Mucosa of descending colon (tissue), 3 donors: ENCODE measurements at regions not wholly inside any gene's neighbourhood (a gene's known extent, or its start where the extent isn't known, plus 50 kb on each side); places are given as distances from the start of the nearest gene placed in this dataset.

Experiments
- ATAC-seq: fragments of 200-7000 bp; cut with Tn5 transposase; one replicate; pipeline ENCODE4 v1.9.1; 2020; ENCODE audit warnings: mild to moderate bottlenecking, moderate library complexity
- DNase-seq, 3 donors: peaks; one replicate each; pipeline ENCODE4 v3.0.0-alpha.2; 2020
- H3K36me3 ChIP-seq: fragments of 200-600 bp; one replicate; pipeline ENCODE4 v1.8.0; 2021; ENCODE audit warnings: low read depth, mild to moderate bottlenecking
- H3K4me1 ChIP-seq: fragments of 200-600 bp; one replicate; pipeline ENCODE4 v1.8.0; 2021; ENCODE audit warnings: low read depth, mild to moderate bottlenecking
- H3K4me3 ChIP-seq: fragments of 200-600 bp; one replicate; pipeline ENCODE4 v1.8.0; 2021; ENCODE audit warnings: mild to moderate bottlenecking
- H3K9me3 ChIP-seq: fragments of 200-600 bp; one replicate; pipeline ENCODE4 v1.8.0; 2021; ENCODE audit warnings: mild to moderate bottlenecking
- intact Hi-C, 2 donors: fragments of 100-400 bp; cut with DNase I in 1 of 2; cut with micrococcal nuclease in 1 of 2; formaldehyde crosslinking; loops; one replicate each; pipeline versions ENCODE4 v1.11.0 to v1.11.1; 2022; cut with DNase I, micrococcal nuclease
- TF ChIP-seq, protein P1 (sequence below): fragments of 200-600 bp; IDR thresholded peaks from one replicate; pipeline ENCODE4 v1.8.0; 2022; ENCODE audit warnings: antibody characterized with exemption, mild to moderate bottlenecking
- donor health status: DM: no; HTN: no; CAD: no; lungs with moderate emphysema.
- donor health status: DM: no; HTN: no; CAD: no.
- donor health status: DM: no; HTN: yes; CAD: no.

DNA sequence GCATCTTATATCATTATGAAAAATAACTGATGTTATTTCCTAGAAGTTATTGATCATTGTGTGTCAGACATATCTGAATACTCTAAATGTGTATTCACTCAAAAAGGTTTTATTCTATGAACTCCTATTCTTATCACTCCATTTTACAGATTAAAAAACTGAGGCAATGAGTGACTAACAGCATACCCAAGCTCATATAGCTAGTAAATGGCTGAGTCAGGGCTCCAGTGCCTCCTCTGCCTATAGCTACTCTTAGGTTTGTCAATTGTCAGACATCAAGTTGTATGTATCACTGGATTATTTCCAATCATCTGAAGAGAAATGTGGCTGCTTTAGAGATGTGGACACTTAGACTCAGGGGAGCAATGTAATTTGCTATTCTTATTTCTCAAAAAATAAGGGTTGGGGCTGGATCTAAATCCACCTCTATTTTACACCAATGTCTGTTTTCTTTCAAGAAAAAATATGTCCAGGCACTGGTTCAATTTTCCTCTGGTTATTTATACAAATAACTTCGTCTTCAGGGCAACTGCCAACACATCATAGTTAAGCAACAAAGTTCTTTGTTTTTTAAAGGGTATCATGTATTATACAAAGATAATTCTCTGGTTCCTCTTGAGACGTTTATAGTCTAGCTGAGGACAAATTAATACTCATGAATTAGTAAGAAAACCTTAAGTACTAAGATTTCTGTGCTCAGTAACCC is 328.9 kb upstream of the MAF start:
- no peak overlapping the region for H3K4me3 ChIP-seq
- TF ChIP-seq, protein P1, sequence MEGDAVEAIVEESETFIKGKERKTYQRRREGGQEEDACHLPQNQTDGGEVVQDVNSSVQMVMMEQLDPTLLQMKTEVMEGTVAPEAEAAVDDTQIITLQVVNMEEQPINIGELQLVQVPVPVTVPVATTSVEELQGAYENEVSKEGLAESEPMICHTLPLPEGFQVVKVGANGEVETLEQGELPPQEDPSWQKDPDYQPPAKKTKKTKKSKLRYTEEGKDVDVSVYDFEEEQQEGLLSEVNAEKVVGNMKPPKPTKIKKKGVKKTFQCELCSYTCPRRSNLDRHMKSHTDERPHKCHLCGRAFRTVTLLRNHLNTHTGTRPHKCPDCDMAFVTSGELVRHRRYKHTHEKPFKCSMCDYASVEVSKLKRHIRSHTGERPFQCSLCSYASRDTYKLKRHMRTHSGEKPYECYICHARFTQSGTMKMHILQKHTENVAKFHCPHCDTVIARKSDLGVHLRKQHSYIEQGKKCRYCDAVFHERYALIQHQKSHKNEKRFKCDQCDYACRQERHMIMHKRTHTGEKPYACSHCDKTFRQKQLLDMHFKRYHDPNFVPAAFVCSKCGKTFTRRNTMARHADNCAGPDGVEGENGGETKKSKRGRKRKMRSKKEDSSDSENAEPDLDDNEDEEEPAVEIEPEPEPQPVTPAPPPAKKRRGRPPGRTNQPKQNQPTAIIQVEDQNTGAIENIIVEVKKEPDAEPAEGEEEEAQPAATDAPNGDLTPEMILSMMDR: no peak
- H3K36me3 ChIP-seq: no peaks in the 10 kb centered on the region
- no peak for ATAC-seq
- H3K4me1 ChIP-seq: no peaks in the 10 kb centered on the region
- H3K9me3 ChIP-seq: no peaks in the 10 kb centered on the region
- intact Hi-C loops: no loop called here
- no peak for DNase-seq

DNA sequence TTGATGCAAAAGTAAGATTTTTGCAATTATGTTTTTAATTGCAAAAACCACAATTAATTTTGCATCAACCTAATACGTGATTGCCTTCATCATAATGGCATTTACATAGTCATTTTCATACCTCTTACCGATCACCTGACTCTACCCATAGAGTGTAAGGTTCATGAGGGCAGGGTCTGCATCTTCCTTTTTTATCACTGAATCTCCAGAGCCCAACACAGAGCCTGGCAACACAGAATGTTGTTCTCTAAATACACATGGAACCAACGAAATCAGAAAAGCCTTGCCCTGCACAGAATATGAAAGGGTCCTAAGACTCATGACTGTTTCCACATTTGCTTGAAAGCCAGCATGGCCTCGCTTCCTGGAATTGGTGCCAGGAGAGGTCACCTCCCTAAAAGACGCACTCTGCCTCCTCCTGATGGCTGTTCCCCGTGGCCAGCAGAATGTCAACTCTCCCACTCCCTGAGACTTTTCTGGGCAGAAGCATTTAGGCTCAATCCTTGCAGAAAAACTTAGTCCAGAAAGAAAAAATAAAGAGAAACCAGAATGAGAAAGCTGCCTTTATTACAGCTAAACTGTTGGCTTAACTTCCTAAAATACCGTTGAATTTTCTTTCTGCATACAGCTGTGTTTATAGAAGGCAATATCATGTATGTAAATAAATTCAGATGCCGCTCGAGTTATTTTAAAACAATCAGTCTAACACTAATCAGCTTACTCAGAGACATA is 327.8 kb upstream of the MAF start:
- ATAC-seq (no peak), DNase-seq (peak in 2 of 3 donors; percentile 41 to 53)
- no peaks in the 10 kb centered on the region for H3K36me3 ChIP-seq
- no peaks in the 10 kb centered on the region for H3K4me1 ChIP-seq
- no peaks in the 10 kb centered on the region for H3K9me3 ChIP-seq
- no peak overlapping the region for H3K4me3 ChIP-seq
- TF ChIP-seq, protein P1: no peak
- intact Hi-C loops: no loop called here

DNA sequence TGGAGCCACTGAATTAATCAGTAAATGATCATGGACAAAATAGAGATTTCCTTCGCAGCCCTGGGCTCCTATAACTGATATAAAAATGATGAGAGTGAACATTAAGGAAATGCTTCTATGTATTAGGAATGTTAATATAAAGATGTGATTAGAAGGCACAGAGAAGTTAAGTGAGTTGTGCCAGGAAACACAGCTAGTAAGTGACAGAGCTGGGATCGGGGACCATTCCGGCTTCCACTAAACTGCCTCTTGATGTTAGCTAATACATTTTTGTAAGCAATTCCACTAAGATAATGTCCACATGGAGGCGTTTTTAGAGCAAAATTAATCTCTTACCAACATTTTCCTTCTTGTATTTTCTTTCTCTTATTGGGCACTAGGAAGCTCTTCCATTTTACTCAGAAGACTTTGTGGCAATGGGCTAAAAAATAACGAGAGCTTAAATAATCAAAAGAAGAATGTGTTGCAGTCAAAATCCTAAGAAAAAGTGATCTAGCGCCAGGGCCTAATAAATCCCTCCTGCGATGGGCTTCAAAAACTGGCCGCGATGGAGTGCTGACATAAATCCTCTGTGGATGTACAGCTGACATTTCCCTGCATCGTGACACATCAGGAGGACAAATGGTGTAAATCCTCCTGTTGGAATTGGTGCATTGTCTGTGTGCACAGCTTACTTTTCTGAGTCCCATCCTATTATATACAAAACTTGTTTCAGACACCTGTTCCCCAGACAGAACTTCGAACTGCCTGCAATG is 326.1 kb upstream of the MAF start:
- ATAC-seq: no peak
- intact Hi-C loops: no loop called here
- H3K36me3 ChIP-seq: no peaks in the 10 kb centered on the region
- no peak for DNase-seq
- no peaks in the 10 kb centered on the region for H3K9me3 ChIP-seq
- H3K4me1 ChIP-seq: no peaks in the 10 kb centered on the region
- no peak overlapping the region for H3K4me3 ChIP-seq
- TF ChIP-seq, protein P1: no peak

DNA sequence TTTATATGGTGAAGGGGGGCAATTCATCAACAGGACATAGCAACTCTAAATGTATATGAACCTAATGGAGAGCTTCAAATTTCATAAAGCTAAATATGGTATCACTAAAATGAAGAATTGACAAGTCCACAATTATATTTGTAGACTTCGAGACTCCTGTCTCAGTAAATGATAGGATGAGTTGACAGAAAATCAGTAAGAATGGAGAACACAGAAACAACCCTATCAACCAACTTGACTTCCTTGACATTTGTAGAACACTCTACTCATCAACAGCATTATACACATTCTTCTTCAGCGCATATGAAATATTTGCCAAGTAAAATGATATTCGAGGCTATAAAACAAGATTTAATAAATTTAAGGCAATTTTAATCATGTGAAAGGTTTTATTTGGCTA is 322.9 kb upstream of the MAF start:
- Histone ChIP-seq H3K4me1 (no peaks in the 10 kb centered on the region), H3K9me3 (no peaks in the 10 kb centered on the region), H3K4me3 (no peak overlapping the region), H3K36me3 (no peaks in the 10 kb centered on the region)
- intact Hi-C loops: no loop called here
- ATAC-seq: no peak
- TF ChIP-seq, protein P1: no peak
- no peak for DNase-seq

DNA sequence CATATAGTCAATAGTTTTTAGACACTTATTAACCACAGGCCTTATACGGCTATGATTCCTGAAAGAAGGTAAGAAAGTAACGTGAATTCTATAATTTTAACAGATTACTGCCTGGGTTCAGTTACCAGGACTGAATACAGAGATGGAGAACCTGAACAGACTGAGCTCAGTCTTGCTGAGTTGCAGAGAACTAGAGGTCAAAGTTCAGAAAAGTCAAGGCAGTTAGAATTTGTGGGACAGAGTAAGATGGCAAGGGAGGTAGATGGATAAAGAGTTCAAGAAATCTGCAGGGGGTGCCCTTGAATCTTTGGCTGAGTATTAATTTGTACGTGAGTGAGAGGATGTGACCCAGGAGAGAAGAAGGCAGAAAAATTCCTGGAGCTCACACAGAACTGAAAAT is 320.1 kb upstream of the MAF start:
- no peaks in the 10 kb centered on the region for H3K36me3 ChIP-seq
- TF ChIP-seq, protein P1: no peak
- intact Hi-C loops: no loop called here
- DNase-seq (no peak), ATAC-seq (no peak)
- no peaks in the 10 kb centered on the region for H3K4me1 ChIP-seq
- no peak overlapping the region for H3K4me3 ChIP-seq
- H3K9me3 ChIP-seq: no peaks in the 10 kb centered on the region
